T-helper 1 cell treated with Interleukin-12 subunit alpha and Interleukin-12 subunit beta and Interleukin-4 antibody, amounts not matched to agents 30 ng/mL and 1 ng/mL, for 36 hours (primary cell): ENCODE measurements at regions not wholly inside any gene's neighbourhood (a gene's known extent, or its start where the extent isn't known, plus 50 kb on each side); places are given as distances from the start of the nearest gene placed in this dataset.
"Not testable (repeated sequence)": the region's sequence is repeated elsewhere in the genome, so short reads cannot be mapped to it uniquely, and the experiment has no call there.

Experiments used
- intact Hi-C: fragments of 100-400 bp; cut with micrococcal nuclease; formaldehyde crosslinking; loops from one replicate; pipeline ENCODE4 v1.15.1; 2024

DNA sequence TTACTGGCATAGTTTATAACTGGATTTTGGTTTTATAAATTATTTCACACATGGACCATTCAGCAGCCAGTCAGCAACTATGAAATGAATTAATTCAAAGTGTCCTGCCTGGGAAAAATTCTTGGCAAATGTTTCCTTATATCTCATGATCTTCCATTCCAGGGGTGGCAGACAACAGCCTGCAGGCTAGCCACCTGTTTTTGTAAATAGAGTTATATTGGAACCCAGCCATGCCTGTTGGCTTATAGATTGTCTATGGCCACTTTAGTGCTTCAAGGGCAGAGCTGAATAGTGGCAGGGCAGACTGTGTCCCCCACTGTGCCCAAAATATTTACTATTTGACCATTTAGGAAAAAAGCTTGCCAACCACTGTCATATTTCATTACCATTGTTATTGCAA lies 613.7 kb downstream of the TMEM114 start:
- intact Hi-C loops, result no loop called here

DNA sequence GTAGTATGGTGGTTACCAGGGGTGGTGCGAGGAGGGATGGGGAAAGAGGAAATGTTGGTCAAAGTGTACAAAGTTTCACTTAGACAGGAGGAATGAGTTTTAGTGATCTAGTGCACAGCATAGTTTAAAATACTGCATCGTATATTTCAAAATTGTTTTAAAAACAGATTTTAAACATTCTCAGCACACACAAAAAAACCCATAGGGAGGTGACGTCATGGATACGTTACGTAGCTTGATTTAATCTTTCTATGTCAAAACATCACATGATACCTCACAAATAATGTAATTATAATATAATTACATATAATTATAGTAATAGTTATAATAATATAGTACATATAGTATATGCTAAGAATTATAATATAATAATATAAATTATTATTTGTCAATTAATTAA lies 614.2 kb downstream of the TMEM114 start:
- intact Hi-C loops, result no loop called here

DNA sequence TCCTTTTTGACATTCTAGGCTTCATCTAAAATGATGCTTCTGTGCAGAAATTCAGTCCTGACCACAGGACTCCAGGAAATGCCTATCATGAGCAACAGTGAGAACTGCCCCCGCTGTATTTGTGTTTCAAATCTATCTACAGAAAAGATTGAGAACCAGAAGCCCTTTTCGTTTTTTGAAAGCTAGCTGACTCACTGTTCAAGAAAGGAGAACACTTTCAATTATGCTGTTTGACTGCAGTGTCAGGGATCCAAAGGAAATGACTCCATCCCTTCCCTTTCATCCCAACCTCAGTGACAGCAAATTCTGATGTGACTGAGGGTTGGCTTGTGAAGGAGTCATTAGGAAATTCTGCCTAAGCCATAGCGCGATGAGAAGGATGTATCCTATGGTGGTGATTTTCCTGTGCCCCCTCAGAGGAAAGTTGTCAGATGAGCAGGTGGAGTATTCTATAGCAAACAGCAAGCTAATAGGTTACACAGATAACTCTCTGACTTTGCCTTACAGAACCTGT lies 622.3 kb downstream of the TMEM114 start:
- intact Hi-C loops, result no loop called here

DNA sequence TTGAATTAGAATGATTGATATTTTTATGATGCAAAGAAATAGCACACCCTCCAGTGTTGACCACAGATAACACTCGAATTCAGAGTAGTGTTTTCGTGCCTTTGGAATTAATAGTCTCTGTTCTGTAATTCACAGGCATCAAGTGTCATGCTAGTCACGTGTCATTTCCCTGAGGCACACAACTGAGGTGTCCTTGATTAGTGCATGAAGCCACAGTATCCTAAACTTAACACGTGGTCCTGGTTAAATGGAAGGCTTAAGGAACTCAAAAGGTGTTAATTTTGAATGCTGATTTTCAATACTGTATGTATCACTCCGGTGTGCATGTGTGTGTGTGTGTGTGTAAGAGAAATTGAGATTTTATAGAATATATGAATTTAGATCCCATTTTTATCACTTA lies 625.6 kb downstream of the TMEM114 start:
- intact Hi-C loops, result no loop called here

DNA sequence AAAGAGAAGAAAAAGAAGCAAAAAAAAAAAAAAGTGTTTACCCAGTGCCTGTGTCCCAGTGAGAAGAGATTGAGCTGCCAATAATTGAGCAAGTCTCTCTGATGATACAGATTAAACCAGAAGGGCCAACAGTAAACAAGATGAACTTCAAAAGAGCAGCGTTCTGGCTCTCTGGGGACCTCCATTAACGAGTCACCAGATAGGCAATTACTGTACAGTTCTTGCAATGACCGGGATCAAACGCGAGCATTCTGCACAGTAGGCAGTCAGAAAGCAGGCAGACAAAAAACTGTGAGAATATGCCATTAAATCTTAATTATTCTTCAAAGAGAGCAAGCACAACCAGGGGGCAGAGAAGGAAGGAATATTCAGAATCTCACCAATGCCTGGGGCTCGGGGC lies 626.1 kb downstream of the TMEM114 start:
- intact Hi-C loops, result no loop called here

DNA sequence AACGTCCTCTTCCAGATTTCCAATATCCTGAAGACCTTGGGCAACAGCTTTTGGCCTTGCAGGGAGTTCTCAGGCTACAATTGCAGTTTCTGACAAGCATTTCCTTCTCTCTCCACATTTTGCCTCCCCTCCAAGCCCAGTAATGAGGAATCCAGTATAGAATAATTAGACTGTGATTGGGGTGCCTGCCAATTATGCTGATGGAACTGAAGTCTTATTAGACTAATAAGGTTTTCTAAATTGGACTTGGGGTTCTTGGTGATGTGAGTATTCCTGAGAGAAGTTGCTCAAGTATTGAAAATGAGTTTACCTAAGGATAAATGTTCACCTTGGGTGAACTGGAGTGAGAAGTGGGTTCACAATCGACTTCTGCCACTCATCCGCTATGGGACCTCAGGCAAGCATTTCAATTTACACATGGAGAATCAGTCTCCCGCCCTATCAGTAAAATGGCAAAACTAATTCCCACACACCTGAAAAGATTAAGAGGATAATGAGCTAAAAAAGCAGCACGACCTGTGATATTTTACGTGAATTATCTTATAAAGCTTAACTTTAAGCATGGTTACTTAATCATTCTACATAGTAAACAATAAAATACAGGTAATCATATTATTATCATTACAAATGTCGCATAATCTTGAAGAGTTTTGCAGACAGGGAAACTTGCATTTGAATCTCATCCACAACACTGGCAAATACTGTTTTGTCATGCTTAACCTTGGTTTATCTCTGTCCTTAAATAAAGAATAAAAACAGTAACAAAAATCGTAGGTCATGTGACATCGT lies 628.0 kb downstream of the TMEM114 start:
- intact Hi-C loops, result no loop called here

DNA sequence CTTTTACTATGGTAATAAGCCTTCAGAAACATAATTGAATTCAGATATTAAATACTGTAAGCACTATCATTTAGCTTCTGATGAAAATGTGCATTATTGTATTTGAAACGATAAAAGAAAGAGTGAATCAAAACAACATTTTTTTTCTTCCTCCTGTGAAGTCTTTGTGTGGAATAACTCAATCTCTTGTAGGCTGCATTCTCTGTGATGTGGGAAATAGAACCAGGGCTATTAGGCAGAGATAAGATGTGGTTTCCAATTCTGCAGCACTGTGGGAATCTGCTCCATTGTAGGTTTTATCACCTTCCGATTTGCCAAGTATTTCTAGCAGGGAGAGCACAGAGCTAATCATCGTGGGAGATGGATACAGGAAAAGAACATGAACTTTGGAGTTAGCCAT lies 624.5 kb downstream of the RBFOX1 start:
- intact Hi-C loops, result no loop called here

DNA sequence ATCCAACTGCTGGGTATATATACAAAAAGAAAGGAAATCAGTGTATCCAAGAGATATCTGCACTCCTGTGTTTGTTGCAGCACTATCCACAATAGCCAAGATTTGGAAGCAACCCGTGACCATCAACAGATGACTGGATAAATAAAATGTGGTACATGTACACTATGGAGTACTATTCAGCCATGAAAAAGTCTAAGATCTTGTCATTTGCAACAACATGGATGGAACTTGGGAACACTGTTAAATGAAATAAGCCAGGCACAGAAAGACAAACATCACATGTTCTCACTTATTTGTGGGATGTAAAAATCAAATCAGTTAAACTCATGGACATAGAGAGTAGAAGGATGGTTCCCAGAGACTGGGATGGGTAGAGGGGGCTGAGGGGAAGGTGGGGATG lies 620.7 kb downstream of the RBFOX1 start:
- intact Hi-C loops, result no loop called here

DNA sequence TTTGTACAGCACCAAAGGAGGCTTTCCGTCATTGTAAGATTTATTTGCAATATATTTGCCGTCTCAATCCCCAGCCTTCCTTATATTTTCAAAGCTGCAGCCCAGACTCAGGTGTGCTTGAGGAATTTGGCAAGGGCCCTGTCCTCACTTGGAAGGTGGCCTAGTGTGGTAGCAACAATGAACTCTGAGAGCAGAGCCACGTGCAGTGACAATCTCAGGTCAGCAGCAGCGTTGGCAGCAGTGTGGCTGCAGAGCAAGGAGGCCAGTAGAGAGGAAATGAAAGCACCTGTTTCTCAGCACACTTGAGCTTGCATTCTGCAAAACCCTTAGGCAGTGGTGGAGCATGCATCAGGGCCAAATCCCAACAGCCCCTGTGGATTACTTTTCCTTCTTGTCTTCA lies 613.5 kb downstream of the RBFOX1 start:
- intact Hi-C loops, result no loop called here

DNA sequence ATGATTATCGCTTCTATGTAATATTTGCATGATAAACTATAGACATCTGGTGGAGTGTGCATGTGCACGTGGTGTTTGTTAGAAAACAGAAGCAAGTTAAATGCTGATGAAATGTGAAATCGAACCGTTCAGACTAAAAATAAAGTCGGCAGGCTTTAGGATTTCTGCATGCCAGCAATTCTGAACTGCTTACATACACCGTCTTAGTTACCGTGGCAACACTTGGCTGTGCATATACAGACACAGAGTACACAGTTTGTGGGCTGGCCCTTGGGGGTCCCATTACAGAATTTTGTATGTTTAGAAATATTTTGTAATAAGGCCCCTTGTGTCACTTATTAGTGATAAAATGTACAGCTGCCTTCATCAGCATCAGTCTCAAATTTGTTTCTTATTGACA lies 605.5 kb downstream of the RBFOX1 start:
- intact Hi-C loops, result no loop called here

DNA sequence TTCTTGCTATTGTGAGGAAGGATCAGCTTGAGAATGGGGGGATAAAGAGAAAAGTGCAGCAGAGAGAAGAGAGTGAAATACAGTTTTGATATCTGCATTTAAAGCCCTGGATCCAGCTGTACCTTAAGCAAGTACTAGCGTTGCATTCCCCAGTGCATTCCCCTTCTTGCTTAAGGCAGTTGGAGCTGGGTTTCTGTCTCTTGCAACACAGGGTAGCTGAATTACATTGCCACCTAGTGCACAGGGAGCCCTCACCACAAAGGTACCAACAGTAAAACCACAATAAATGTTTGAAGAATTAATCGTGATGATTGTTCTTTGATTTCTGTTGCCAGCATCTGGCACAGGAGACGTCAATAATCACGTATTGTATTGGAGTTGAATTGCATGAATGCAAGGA lies 588.7 kb downstream of the RBFOX1 start:
- intact Hi-C loops, result no loop called here

DNA sequence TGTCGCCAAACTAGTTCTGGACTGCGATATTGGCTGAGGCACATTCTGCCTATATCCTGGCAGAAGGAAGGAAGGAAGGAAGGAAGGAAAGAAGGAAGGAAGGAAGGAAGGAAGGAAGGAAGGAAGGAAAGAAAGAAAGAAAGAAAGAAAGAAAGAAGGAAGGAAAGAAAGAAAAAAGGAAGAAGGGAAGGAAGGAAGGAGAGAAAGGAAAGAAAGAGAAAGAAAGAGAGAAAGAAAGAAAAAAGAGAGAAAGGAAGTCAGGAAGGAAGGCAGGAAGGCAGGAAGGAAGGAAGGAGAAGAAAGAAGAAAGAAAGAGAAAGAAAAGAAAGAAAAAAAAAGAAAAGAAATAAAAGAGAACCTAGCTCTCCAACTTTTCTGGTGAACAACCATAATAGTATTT lies 587.1 kb downstream of the RBFOX1 start:
- intact Hi-C loops, result no loop called here

DNA sequence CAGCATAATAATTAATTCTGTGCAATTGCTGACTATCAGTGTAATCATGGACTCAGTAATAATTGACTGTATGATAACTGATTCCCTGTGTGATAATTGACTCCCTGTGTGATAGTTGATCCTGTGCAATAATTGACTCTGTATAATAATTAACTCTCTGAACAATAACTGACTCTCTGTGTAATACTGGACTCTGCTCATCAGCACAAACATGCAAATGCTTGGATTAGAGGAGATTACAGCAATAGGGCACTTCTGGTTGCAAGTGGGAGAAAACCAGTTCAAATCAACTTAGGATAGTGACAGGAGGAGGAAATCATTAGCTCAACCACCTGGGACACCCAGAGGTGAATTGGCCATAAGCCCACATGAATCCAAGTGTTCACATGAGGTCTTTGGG lies 582.1 kb downstream of the RBFOX1 start:
- intact Hi-C loops, result no loop called here

DNA sequence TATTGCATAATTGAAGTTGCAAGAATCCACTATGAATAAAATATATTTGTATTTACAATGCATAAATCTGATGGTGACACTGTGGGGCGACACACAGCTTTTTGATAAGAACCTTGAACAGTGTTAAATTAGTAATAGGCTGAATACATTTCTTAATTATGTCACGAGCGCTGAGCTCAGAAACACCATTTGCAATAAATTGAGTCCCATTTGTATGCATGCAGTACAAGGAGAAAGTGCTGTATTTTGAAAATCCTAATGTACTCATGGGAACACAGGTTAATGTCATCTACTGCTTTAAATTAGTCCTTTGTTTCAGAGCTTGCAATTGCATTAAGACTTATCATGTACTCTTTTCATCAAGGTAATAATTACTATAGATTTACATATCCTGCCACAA lies 579.5 kb downstream of the RBFOX1 start:
- intact Hi-C loops, result no loop called here

DNA sequence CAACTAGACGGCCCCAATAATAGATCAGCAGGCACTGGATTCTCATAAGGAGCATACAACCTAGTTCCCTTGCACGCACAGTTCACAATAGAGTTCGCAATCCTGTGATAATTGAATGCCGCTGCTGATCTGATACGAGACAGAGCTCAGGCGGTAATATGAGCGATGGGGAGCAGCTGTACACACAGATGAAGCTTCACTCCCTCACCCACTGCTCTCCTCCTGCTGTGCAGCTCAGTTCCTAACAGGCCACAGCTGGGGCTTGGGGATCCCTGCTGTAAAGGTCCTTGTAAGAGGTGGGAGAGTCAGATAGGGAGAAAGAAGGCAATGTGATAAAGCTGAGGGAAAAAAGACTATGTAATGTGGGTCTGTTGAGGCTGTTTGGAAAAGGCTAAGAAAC lies 577.5 kb downstream of the RBFOX1 start:
- intact Hi-C loops, result no loop called here

DNA sequence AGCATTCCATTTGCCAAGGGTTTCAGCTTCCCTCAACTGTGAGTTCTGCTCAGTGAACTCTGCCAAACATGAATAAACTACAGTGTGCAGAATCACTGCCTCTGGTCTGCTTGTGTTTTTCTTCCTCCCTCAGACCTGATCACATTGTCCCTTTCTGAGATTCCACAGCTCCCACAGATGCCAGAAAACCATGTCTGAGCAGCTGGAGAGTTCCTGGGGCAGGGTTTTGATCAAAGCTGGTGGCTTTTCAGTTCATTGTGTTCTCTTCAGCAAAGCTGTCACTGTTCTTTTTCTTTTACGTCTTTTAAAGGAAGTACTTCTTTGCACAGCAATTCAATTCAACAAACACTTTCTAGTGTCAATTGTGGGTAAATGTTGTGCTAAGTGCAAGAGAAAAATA lies 555.8 kb downstream of the RBFOX1 start:
- intact Hi-C loops, result no loop called here

DNA sequence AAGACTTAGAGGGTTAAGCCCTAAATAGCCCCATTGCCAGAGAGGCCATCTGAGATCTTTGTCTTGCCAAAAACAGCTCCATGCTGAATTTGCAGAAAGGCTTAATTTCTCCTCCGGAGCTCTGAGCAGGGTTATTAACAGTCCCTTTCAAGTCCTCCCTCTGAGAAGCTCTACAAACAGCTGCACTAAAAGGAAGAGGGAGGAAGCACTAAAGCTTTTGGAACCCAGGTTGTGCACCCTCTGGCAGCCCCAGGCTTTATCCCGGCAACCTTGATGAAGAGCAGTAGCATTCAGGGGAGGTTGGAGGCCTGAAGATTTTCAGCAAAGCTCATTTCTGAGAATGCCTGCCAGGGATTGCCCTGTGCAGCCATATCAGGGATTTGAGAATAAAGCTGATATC lies 554.7 kb downstream of the RBFOX1 start:
- intact Hi-C loops, result no loop called here

DNA sequence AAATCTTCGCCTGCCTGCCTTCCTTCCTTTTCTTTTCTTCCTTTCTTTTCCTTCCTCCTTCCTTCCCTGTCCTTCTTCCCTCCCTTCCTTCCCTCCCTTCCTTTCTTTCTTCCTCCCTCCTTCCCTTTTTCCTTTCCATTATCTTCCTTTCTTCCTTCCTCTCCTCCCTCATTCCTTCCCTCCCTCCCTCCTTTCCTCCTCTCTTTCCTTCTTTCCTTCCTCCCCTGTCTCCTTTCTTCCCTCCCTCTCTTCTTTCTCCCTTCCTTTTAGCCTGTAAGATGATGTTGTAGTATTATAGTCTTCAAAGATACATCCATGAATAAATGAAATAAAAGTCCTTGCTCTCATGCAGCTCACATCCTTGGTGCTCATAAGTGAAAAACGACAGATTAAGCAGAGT lies 539.3 kb downstream of the RBFOX1 start:
- intact Hi-C loops, result no loop called here

DNA sequence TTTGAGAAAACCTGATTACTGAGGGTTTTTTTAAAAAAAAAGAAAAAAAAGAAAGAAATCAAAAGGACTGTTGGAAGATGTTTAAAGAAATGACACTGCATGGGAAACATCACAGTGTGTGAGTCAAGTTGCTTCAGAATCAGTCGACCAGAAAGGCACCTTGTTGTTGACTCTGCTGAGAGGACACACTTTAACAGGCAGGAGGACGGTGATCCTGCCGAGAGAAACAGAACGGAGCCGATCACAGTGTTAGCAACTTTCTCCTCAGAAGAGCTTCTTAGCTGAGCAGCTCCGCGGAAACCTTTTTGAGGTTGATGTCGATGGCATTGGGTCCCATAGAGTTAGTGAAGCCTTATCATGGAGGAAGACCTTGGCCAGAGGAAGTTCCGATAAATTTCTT lies 538.7 kb downstream of the RBFOX1 start:
- intact Hi-C loops, result no loop called here

DNA sequence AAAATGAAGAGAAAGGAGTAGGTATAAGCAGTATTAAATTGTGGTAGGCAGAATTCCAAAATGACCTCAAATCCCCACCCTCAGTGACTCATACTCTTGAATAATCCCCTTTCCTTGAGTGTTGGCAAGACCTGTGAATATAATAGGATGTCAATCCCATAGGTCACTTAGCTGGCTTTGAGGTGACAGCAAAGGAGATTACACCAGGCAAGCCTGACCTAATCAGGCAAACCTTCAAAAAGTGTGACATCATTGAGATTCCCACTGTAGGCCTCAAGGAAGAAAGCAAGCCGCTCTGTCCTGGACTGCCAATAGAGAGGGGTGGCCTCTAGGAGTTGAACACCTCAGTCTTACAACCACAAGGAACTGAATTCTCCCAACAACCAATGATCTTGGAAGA lies 535.2 kb downstream of the RBFOX1 start:
- intact Hi-C loops, result no loop called here

DNA sequence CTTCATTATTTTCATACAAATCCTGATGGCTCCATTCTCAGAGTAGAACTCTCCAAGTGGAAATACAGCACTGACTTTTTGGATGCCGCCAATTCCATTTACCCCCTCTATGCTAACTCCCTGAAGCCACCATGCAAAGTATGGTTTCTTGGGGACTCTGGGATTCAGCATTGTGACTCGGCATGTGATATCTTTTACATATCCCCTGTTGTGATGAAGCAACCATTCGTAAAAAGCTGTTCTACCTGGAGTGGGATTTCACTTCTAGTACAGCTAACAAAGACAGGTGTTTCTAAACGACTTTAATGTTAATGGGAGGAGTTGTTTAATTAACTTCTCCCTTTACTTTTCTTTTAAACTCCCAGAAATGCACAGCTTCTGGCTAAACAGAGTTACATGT lies 533.5 kb downstream of the RBFOX1 start:
- intact Hi-C loops, result no loop called here

DNA sequence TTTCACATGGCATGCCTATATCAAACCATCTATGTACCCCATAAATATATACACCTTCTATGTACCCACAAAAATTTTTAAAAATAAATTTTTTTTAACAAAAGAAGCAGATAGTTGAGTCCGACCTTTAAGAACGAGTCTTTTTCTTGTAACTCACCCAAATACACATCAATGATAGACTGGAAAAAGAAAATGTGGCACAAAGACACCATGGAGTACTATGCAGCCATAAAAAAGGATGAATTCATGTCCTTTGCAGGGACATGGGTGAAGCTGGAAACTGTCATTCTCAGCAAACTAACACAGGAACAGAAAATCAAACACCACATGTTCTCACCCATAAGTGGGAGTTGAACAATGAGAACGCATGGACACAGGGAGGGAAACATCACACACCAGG lies 532.7 kb downstream of the RBFOX1 start:
- intact Hi-C loops, result not testable (repeated sequence)

DNA sequence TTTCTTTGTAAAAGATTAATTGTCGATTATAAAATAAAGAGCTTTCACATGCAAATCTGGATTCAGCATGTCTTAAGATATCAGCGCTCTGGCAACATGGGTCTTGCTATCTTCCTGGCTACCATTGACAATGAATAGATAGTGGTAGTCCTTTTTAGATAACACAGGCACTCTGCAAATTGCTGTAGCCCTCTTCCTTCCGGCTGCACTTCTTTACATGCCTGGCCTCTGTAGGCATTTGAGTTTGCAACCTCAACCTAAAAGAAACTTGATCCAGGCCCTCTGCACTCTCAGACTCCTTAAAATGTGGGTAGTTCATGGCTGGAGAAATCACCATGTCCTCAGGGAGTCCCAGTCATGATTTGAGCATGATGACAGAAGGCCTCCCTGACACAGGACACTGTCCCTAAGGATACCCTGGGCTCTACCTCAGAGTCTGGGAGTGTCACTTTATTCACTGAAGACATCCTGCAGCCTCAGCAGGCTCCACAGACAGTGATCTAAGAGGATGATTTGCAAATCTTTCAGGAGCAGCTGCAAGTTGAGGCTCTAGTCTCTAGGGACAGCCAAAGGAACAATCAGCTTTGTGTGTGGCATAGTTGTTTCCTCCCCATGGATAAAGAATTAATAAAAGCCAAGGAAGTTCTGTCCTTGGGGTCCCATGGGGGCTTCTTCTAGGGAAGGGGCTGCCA lies 529.4 kb downstream of the RBFOX1 start:
- intact Hi-C loops, result no loop called here
